ENCODE measurements at regions not wholly inside any gene's neighbourhood (a gene's known extent, or its start where the extent isn't known, plus 50 kb on each side); places are given as distances from the start of the nearest gene placed in this dataset.
"Not testable (repeated sequence)": the region's sequence is repeated elsewhere in the genome, so short reads cannot be mapped to it uniquely, and the experiment has no call there.

GRCh38 chr5:89601880-89602279, 718.9 kb upstream of the MEF2C start:
- DNase-seq: no peak

- DNase-seq: no peak
Measured at GRCh38 chr5:89597878-89598277, 714.9 kb upstream of the MEF2C start.

- no peak for DNase-seq
Measured at GRCh38 chr5:89596821-89597220, 713.8 kb upstream of the MEF2C start.

- no peak for DNase-seq
Measured at GRCh38 chr5:89595056-89595455, 712.1 kb upstream of the MEF2C start.

- DNase-seq: no peak
Measured at GRCh38 chr5:89584339-89584956, 701.5 kb upstream of the MEF2C start.

- no peak for DNase-seq
Measured at GRCh38 chr5:89583534-89583933, 700.5 kb upstream of the MEF2C start.

GRCh38 chr5:89582768-89583339, 699.9 kb upstream of the MEF2C start:
- DNase-seq: no peak

- no peak for DNase-seq
Measured at GRCh38 chr5:89580976-89581375, 698.0 kb upstream of the MEF2C start.

- no peak for DNase-seq
Measured at GRCh38 chr5:89575319-89575718, 692.3 kb upstream of the MEF2C start.

GRCh38 chr5:89573345-89573744, 690.4 kb upstream of the MEF2C start:
- DNase-seq: no peak

GRCh38 chr5:89572696-89573095, 689.7 kb upstream of the MEF2C start:
- DNase-seq: no peak

- DNase-seq: no peak
Measured at GRCh38 chr5:89570557-89570956, 687.6 kb upstream of the MEF2C start.

- no peak for DNase-seq
Measured at GRCh38 chr5:89566340-89566739, 683.4 kb upstream of the MEF2C start.

GRCh38 chr5:89560696-89561095, 677.7 kb upstream of the MEF2C start:
- no peak for DNase-seq

- DNase-seq: no peak
Measured at GRCh38 chr5:89556215-89556913, 673.4 kb upstream of the MEF2C start.

- no peak for DNase-seq
Measured at GRCh38 chr5:89546657-89547056, 663.7 kb upstream of the MEF2C start.

GRCh38 chr5:89545626-89546025, 662.6 kb upstream of the MEF2C start:
- no peak for DNase-seq

- DNase-seq: no peak
Measured at GRCh38 chr5:89545076-89545475, 662.1 kb upstream of the MEF2C start.

- no peak for DNase-seq
Measured at GRCh38 chr5:89542736-89543135, 659.8 kb upstream of the MEF2C start.

- no peak for DNase-seq
Measured at GRCh38 chr5:89537800-89538199, 654.8 kb upstream of the MEF2C start.

- DNase-seq: no peak
Measured at GRCh38 chr5:89536020-89536419, 653.0 kb upstream of the MEF2C start.

GRCh38 chr5:89535411-89535810, 652.4 kb upstream of the MEF2C start:
- DNase-seq: no peak

GRCh38 chr5:89534331-89534730, 651.3 kb upstream of the MEF2C start:
- no peak for DNase-seq

- DNase-seq: no peak
Measured at GRCh38 chr5:89524785-89525184, 641.8 kb upstream of the MEF2C start.

- DNase-seq: not testable (repeated sequence)
Measured at GRCh38 chr5:89523867-89524266, 640.9 kb upstream of the MEF2C start.
